T-cell (primary cell): ENCODE measurements at regions not wholly inside any gene's neighbourhood (a gene's known extent, or its start where the extent isn't known, plus 50 kb on each side); places are given as distances from the start of the nearest gene placed in this dataset.
"Not testable (repeated sequence)": the region's sequence is repeated elsewhere in the genome, so short reads cannot be mapped to it uniquely, and the experiment has no call there.

Experiments used
- ATAC-seq, 4 experiments: fragments of 200-7000 bp in 3 of 4; fragments of 150-1000 bp in 1 of 4; cut with Tn5 transposase; replicated peaks in 1 of 4; 1 replicate in 3 of 4; 2 replicates in 1 of 4; pipeline ENCODE4 v1.10.0; 2021; ENCODE audit warnings: moderate library complexity in 3 of 4, mild to moderate bottlenecking in 2 of 4, moderate number of reproducible peaks in 1 of 4
- CTCF ChIA-PET, 2 donors: fragments of 300-600 bp; sonication (Branson Sonifier 250); formaldehyde crosslinking; loops; one replicate each; lab custom pipeline; 2022; ENCODE audit warnings: antibody characterized with exemption in 2 of 2; lab: Charles Lee
- POLR2A ChIA-PET, 2 donors: fragments of 300-600 bp; sonication (Branson Sonifier 250); formaldehyde crosslinking; loops; one replicate each; lab custom pipeline; 2022; ENCODE audit warnings: antibody characterized with exemption in 2 of 2; lab: Charles Lee
- DNase-seq, 35 experiments: peaks; one replicate each; pipeline versions ENCODE4 v3.0.0 to v3.0.0-alpha.2; 2013 to 2023
- H3K27ac ChIP-seq: one replicate; pipeline ENCODE4 v1.5.1; 2013; ENCODE audit warnings: low read length
- H3K27me3 ChIP-seq, 2 experiments: replicated peaks in 1 of 2; 1 replicate in 1 of 2; 2 replicates in 1 of 2; pipeline versions ENCODE4 v1.6.1 to v1.7.0; 2013; ENCODE audit warnings: low read length in 1 of 2, mixed read lengths in 1 of 2; ENCODE audit not compliant: control insufficient read depth in 2 of 2, insufficient read depth in 2 of 2; ENCODE audit errors: extremely low read depth in 1 of 2
- H3K36me3 ChIP-seq, 2 donors: 1 replicate in 1 of 2; 2 replicates in 1 of 2; pipeline versions ENCODE4 v1.6.1 to v1.7.0; 2013; ENCODE audit warnings: low read length in 1 of 2; ENCODE audit not compliant: control insufficient read depth in 2 of 2, insufficient read depth in 1 of 2; ENCODE audit errors: extremely low read depth in 1 of 2
- H3K4me1 ChIP-seq, 2 experiments: 1 replicate in 1 of 2; 2 replicates in 1 of 2; pipeline versions ENCODE4 v1.6.1 to v1.7.0; 2013; ENCODE audit warnings: low read length in 2 of 2, mixed read lengths in 1 of 2; ENCODE audit not compliant: insufficient read depth in 2 of 2, control insufficient read depth in 1 of 2; ENCODE audit errors: extremely low read depth in 1 of 2
- H3K4me3 ChIP-seq, 2 donors: 1 replicate in 1 of 2; 2 replicates in 1 of 2; pipeline versions ENCODE4 v1.5.1 to v1.7.0; 2013; ENCODE audit warnings: mild to moderate bottlenecking in 2 of 2, low read length in 1 of 2, moderate library complexity in 1 of 2; ENCODE audit not compliant: control insufficient read depth in 1 of 2; ENCODE audit errors: extremely low read depth in 1 of 2
- H3K9me3 ChIP-seq: 2 replicates; pipeline ENCODE4 v1.7.0; 2013
- H3K27ac Mint-ChIP-seq, 2 donors: one replicate each; pipeline ENCODE4 v1.8.0; 2020 to 2021; ENCODE audit warnings: mild to moderate bottlenecking in 2 of 2, mixed read lengths in 2 of 2
- H3K27me3 Mint-ChIP-seq, 2 donors: one replicate each; pipeline ENCODE4 v1.8.0; 2021 to 2022; ENCODE audit warnings: mixed read lengths in 2 of 2
- H3K36me3 Mint-ChIP-seq: one replicate; pipeline ENCODE4 v1.8.0; 2021; ENCODE audit warnings: mixed read lengths
- H3K4me1 Mint-ChIP-seq, 3 donors: one replicate each; pipeline ENCODE4 v1.8.0; 2020 to 2022; ENCODE audit warnings: mixed read lengths in 3 of 3, mild to moderate bottlenecking in 1 of 3
- H3K4me3 Mint-ChIP-seq, 3 donors: one replicate each; pipeline ENCODE4 v1.8.0; 2020 to 2022; ENCODE audit warnings: mild to moderate bottlenecking in 3 of 3, mixed read lengths in 3 of 3, moderate library complexity in 3 of 3
- H3K9me3 Mint-ChIP-seq, 3 donors: one replicate each; pipeline ENCODE4 v1.8.0; 2020 to 2022; ENCODE audit warnings: mixed read lengths in 3 of 3
- WGBS: methylation state at CpG from one replicate; pipeline ENCODE4 v1.1.5; 2013; ENCODE audit warnings: missing lambda C conversion rate; ENCODE audit not compliant: insufficient coverage; 5-methylcytosine and 5-hydroxymethylcytosine counted together

GRCh38 chrX:1754077-1754476 is 139.2 kb downstream of the ASMT start:
- Mint-ChIP-seq H3K9me3 (peaks cover 10 to 35% (median 31%) of the 10 kb centered on the region in 3 donors), H3K4me1 (no peaks in the 10 kb centered on the region)

GRCh38 chrX:1763294-1763693 is 148.4 kb downstream of the ASMT start:
- Histone ChIP-seq H3K27ac (no peak overlapping the region), H3K4me1 (peaks cover 0 to 6% of the 10 kb centered on the region in 2 experiments), H3K27me3 (no peaks in the 10 kb centered on the region), H3K36me3 (no peaks in the 10 kb centered on the region), H3K9me3 (no peaks in the 10 kb centered on the region), H3K4me3 (no peak overlapping the region)
- CTCF ChIA-PET = no interaction called here
- no peak for DNase-seq
- POLR2A ChIA-PET = no interaction called here
- no peaks in the 10 kb centered on the region for H3K36me3 Mint-ChIP-seq
- H3K27me3 Mint-ChIP-seq = no peaks in the 10 kb centered on the region
- H3K9me3 Mint-ChIP-seq = peaks cover 7 to 15% (median 12%) of the 10 kb centered on the region in 3 donors
- H3K27ac Mint-ChIP-seq = no peak overlapping the region
- no CpG with 5 or more reads among the region's 5 CpGs for WGBS
- H3K4me3 Mint-ChIP-seq = no peak overlapping the region
- ATAC-seq = no peak
- H3K4me1 Mint-ChIP-seq = peaks cover 0 to 12% (median 2%) of the 10 kb centered on the region in 3 donors

More at GRCh38 chrX:1754077-1754476, 139.2 kb downstream of the ASMT start:
- POLR2A ChIA-PET = no interaction called here
- Mint-ChIP-seq H3K27ac (no peak overlapping the region), H3K4me3 (no peak overlapping the region), H3K36me3 (peaks cover 10% of the 10 kb centered on the region), H3K27me3 (no peaks in the 10 kb centered on the region)
- WGBS = 91% methylated on average over 8 of the region's 8 CpGs
- ATAC-seq = no peak
- Histone ChIP-seq H3K27me3 (no peaks in the 10 kb centered on the region), H3K9me3 (peaks cover 3% of the 10 kb centered on the region), H3K27ac (no peak overlapping the region), H3K4me3 (no peak overlapping the region), H3K36me3 (no peaks in the 10 kb centered on the region), H3K4me1 (no peaks in the 10 kb centered on the region)
- CTCF ChIA-PET = no interaction called here
- DNase-seq = no peak

- H3K36me3 Mint-ChIP-seq, CTCF ChIA-PET, H3K36me3 ChIP-seq, H3K27ac Mint-ChIP-seq, H3K27me3 ChIP-seq, H3K4me3 Mint-ChIP-seq, POLR2A ChIA-PET, H3K9me3 ChIP-seq, H3K4me3 ChIP-seq, ATAC-seq, H3K27ac ChIP-seq, H3K27me3 Mint-ChIP-seq, H3K4me1 ChIP-seq: not testable (repeated sequence)
- DNase-seq = peak in 1 of 35 experiments; percentile 6
- WGBS = 38% methylated on average over 7 of the region's 19 CpGs
- Mint-ChIP-seq H3K9me3 (peaks cover 10 to 17% (median 15%) of the 10 kb centered on the region in 3 donors), H3K4me1 (peaks cover 0 to 12% (median 2%) of the 10 kb centered on the region in 3 donors)
Observed at GRCh38 chrX:1764883-1765364, 150.1 kb downstream of the ASMT start.

GRCh38 chrX:1767026-1767425 is 152.2 kb downstream of the ASMT start:
- Mint-ChIP-seq H3K27ac (no peak overlapping the region), H3K4me1 (peaks cover 0 to 12% (median 2%) of the 10 kb centered on the region in 3 donors), H3K9me3 (peaks cover 22 to 30% (median 24%) of the 10 kb centered on the region in 3 donors), H3K27me3 (no peaks in the 10 kb centered on the region), H3K36me3 (no peaks in the 10 kb centered on the region), H3K4me3 (no peak overlapping the region)
- peaks cover 0 to 6% of the 10 kb centered on the region in 2 experiments for H3K4me1 ChIP-seq
- CTCF ChIA-PET = no interaction called here
- no peaks in the 10 kb centered on the region for H3K36me3 ChIP-seq
- DNase-seq (no peak), ATAC-seq (no peak)
- no peaks in the 10 kb centered on the region for H3K27me3 ChIP-seq
- POLR2A ChIA-PET = no interaction called here
- H3K27ac ChIP-seq = no peak overlapping the region
- H3K9me3 ChIP-seq = no peaks in the 10 kb centered on the region
- WGBS = 83% methylated on average over 4 of the region's 10 CpGs
- H3K4me3 ChIP-seq = no peak overlapping the region

- H3K27me3 Mint-ChIP-seq = peaks cover 0 to 5% of the 10 kb centered on the region in 2 donors
- no peak for ATAC-seq
- no peak overlapping the region for H3K4me3 Mint-ChIP-seq
- Histone ChIP-seq H3K27me3 (no peaks in the 10 kb centered on the region), H3K9me3 (no peaks in the 10 kb centered on the region), H3K4me3 (no peak overlapping the region), H3K27ac (no peak overlapping the region), H3K36me3 (no peaks in the 10 kb centered on the region), H3K4me1 (no peaks in the 10 kb centered on the region)
- peaks cover 0 to 13% (median 6%) of the 10 kb centered on the region in 3 donors for H3K9me3 Mint-ChIP-seq
- no peak overlapping the region for H3K27ac Mint-ChIP-seq
- no CpG with 5 or more reads among the region's 4 CpGs for WGBS
- DNase-seq = no peak
- no peaks in the 10 kb centered on the region for H3K4me1 Mint-ChIP-seq
- ChIA-PET POLR2A (no interaction called here), CTCF (no interaction called here)
- no peaks in the 10 kb centered on the region for H3K36me3 Mint-ChIP-seq
Observed at GRCh38 chrX:1778817-1779216, 164.0 kb downstream of the ASMT start.

- ChIA-PET CTCF (no interaction called here), POLR2A (no interaction called here)
- Mint-ChIP-seq H3K27me3 (peaks cover 0 to 5% of the 10 kb centered on the region in 2 donors), H3K36me3 (no peaks in the 10 kb centered on the region), H3K4me1 (no peaks in the 10 kb centered on the region), H3K4me3 (no peak overlapping the region), H3K9me3 (peaks cover 0 to 16% (median 7%) of the 10 kb centered on the region in 3 donors), H3K27ac (no peak overlapping the region)
- Histone ChIP-seq H3K9me3 (no peaks in the 10 kb centered on the region), H3K27ac (no peak overlapping the region), H3K4me3 (no peak overlapping the region), H3K36me3 (no peaks in the 10 kb centered on the region), H3K4me1 (no peaks in the 10 kb centered on the region), H3K27me3 (no peaks in the 10 kb centered on the region)
- ATAC-seq (no peak), DNase-seq (no peak)
- 62% methylated on average over 3 of the region's 6 CpGs for WGBS
Observed at GRCh38 chrX:1779626-1780025, 164.8 kb downstream of the ASMT start.

- WGBS = 92% methylated on average over 11 of the region's 11 CpGs
- POLR2A ChIA-PET = no interaction called here
- no peaks in the 10 kb centered on the region for H3K4me1 ChIP-seq
- no peak for DNase-seq
- Mint-ChIP-seq H3K27me3 (peaks cover 0 to 9% of the 10 kb centered on the region in 2 donors), H3K4me3 (no peak overlapping the region), H3K36me3 (peaks cover 3% of the 10 kb centered on the region), H3K4me1 (no peaks in the 10 kb centered on the region), H3K9me3 (peaks cover 7 to 29% (median 19%) of the 10 kb centered on the region in 3 donors), H3K27ac (no peak overlapping the region)
- ATAC-seq = no peak
- H3K9me3 ChIP-seq = no peaks in the 10 kb centered on the region
- CTCF ChIA-PET = no interaction called here
- no peaks in the 10 kb centered on the region for H3K36me3 ChIP-seq
- H3K27ac ChIP-seq = no peak overlapping the region
- H3K27me3 ChIP-seq = no peaks in the 10 kb centered on the region
- no peak overlapping the region for H3K4me3 ChIP-seq
Observed at GRCh38 chrX:1781766-1782165, 166.9 kb downstream of the ASMT start.
